ENCODE measurements at regions not wholly inside any gene's neighbourhood (a gene's known extent, or its start where the extent isn't known, plus 50 kb on each side); places are given as distances from the start of the nearest gene placed in this dataset.

DNA sequence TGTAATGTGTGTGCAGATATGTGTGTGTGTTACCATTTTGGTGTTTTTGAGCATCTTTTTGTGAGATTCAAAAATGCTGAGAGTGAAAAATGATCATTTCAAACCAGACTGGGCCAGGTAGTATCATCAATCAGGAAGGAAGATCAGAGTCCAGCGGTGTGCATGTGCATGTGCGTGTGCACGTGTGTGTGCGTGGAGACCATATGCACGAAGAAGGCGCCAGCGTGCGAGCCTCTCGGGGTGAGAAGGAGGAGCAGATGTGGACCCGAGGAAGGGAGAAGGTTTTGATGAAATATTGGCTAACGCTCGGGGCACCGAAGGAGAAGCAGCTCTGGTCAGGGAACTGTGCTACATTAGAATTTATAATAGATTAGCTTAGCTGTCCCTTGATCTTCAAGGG lies 516.4 kb downstream of the CCDC171 start:
- H3K27me3 ChIP-seq (ENCODE audit: insufficient read depth, low read depth) = no peaks in the 10 kb centered on the region
- no peaks in the 10 kb centered on the region; the same call in 1 of the 2 replicates for H3K4me1 ChIP-seq (replicated peaks; ENCODE audit: insufficient read depth)
- H3K4me2 ChIP-seq = no peak overlapping the region
- BruUV-seq (replicated peaks) = no TSS peak
- H3F3A ChIP-seq (ENCODE audit: insufficient read depth, low read depth) = no peaks in the 10 kb centered on the region
- H3K9me2 ChIP-seq (ENCODE audit: insufficient read depth) = no peaks in the 10 kb centered on the region
- no peak for DNase-seq
- no peaks in the 10 kb centered on the region for H3K9me3 ChIP-seq (ENCODE audit: insufficient read depth, low read depth)
- no peaks in the 10 kb centered on the region for H4K20me1 ChIP-seq (ENCODE audit: insufficient read depth)
- H3K27ac ChIP-seq = no peak overlapping the region
- H3K4me3 ChIP-seq = no peak overlapping the region
- H3K79me2 ChIP-seq (ENCODE audit: low read depth) = no peaks in the 10 kb centered on the region
- no peaks in the 10 kb centered on the region for H3K36me3 ChIP-seq (ENCODE audit: low read depth)
- TF ChIP-seq CTCF (conservative IDR thresholded peaks at IDR 0.05) (no peak), EZH2 (IDR thresholded peaks at IDR 0.05; ENCODE audit: low read depth) (no peak)
- intact Hi-C loops (cut with micrococcal nuclease; ENCODE audit: unreplicated experiment) = no loop called here
- POLR2A ChIA-PET (ENCODE audit: unreplicated experiment) = no interaction called here
- H2AFZ ChIP-seq = no peak overlapping the region
- CTCF ChIA-PET = no interaction called here

DNA sequence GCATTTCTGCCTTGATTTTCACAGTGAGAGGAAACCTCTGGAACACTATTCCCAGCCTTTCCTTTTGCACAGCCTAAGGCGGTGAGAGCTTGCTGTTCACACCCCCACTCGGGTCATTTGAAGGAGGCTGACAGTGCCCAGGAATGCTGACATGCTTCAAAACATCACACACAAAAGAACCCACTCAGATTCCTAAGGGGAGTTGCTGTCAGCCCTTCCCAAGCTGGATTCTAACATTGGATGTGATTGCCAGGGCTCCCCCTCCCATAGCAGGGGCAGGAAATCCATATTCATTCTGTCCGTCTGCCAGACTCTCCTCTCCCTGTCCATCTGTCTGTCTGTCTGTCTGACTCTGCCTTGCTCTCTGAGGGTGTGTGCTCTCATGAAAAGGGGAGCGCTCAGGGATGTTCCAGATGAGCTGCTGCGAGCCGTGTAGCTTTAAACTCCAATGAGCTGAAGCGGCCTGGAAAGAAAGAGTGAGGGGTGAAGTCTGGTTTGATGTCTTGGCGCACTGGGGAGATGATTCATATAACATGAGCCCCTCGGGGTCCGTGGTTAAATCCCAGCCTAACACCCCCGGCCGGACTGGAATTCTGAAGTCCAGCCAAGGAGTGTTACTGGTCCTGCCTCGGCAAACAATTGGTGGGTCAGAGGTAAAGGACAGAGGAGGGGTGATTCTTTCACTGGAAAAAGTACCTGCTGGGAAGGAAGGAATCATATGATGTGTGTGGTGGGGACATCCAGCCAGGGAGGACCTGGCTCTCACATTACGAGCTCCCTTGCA lies 517.0 kb downstream of the CCDC171 start:
- Histone ChIP-seq H3K9me3 (ENCODE audit: insufficient read depth, low read depth) (no peaks in the 10 kb centered on the region), H2AFZ (no peak overlapping the region), H3K4me2 (no peak overlapping the region), H3K27me3 (ENCODE audit: insufficient read depth, low read depth) (no peaks in the 10 kb centered on the region), H3K4me1 (replicated peaks; ENCODE audit: insufficient read depth) (no peaks in the 10 kb centered on the region), H3K9me2 (ENCODE audit: insufficient read depth) (no peaks in the 10 kb centered on the region), H4K20me1 (ENCODE audit: insufficient read depth) (no peaks in the 10 kb centered on the region), H3K27ac (no peak overlapping the region), H3K79me2 (ENCODE audit: low read depth) (no peaks in the 10 kb centered on the region), H3K36me3 (ENCODE audit: low read depth) (no peaks in the 10 kb centered on the region), H3K4me3 (no peak overlapping the region), H3F3A (ENCODE audit: insufficient read depth, low read depth) (no peaks in the 10 kb centered on the region)
- no TSS peak for BruUV-seq (replicated peaks)
- no peak for DNase-seq
- POLR2A ChIA-PET (ENCODE audit: unreplicated experiment) = no interaction called here
- TF ChIP-seq EZH2 (IDR thresholded peaks at IDR 0.05; ENCODE audit: low read depth) (no peak), CTCF (conservative IDR thresholded peaks at IDR 0.05) (no peak)
- CTCF ChIA-PET = no interaction called here
- intact Hi-C loops (cut with micrococcal nuclease; ENCODE audit: unreplicated experiment) = no loop called here

- H3K36me3 ChIP-seq (ENCODE audit: low read depth) = no peaks in the 10 kb centered on the region
- no peaks in the 10 kb centered on the region for H3F3A ChIP-seq (ENCODE audit: insufficient read depth, low read depth)
- H3K4me3 ChIP-seq = no peak overlapping the region
- BruUV-seq (replicated peaks) = no TSS peak
- H3K9me3 ChIP-seq (ENCODE audit: insufficient read depth, low read depth) = no peaks in the 10 kb centered on the region
- no peaks in the 10 kb centered on the region for H4K20me1 ChIP-seq (ENCODE audit: insufficient read depth)
- no peaks in the 10 kb centered on the region for H3K27me3 ChIP-seq (ENCODE audit: insufficient read depth, low read depth)
- H3K27ac ChIP-seq = no peak overlapping the region
- H3K4me1 ChIP-seq (replicated peaks; ENCODE audit: insufficient read depth) = no peaks in the 10 kb centered on the region
- DNase-seq = no peak
- H3K9me2 ChIP-seq (ENCODE audit: insufficient read depth) = no peaks in the 10 kb centered on the region
- H3K4me2 ChIP-seq = no peak overlapping the region
- no peak for TF ChIP-seq CTCF (conservative IDR thresholded peaks at IDR 0.05)
- TF ChIP-seq EZH2 (IDR thresholded peaks at IDR 0.05; ENCODE audit: low read depth) = no peak
- no peak overlapping the region for H2AFZ ChIP-seq
- CTCF ChIA-PET = no interaction called here
- POLR2A ChIA-PET (ENCODE audit: unreplicated experiment) = no interaction called here
- intact Hi-C loops (cut with micrococcal nuclease; ENCODE audit: unreplicated experiment) = no loop called here
- no peaks in the 10 kb centered on the region for H3K79me2 ChIP-seq (ENCODE audit: low read depth)
These were observed 517.8 kb downstream of the CCDC171 start for GRCh38 chr9:16070455-16071145.
